OCI-LY7 (cell line): ENCODE measurements at regions not wholly inside any gene's neighbourhood (a gene's known extent, or its start where the extent isn't known, plus 50 kb on each side); places are given as distances from the start of the nearest gene placed in this dataset.
"Not testable (repeated sequence)": the region's sequence is repeated elsewhere in the genome, so short reads cannot be mapped to it uniquely, and the experiment has no call there.

Source experiments
- BruUV-seq: library from RNA; stranded (reverse); fragments of 400-500 nt; replicated peaks from 2 replicates; lab custom pipeline; 2021; lab: Mats Ljungman, UMichigan
- CTCF ChIA-PET: fragments of 300-600 bp; sonication (Branson Sonifier 250); formaldehyde crosslinking; loops from one replicate; lab custom pipeline; 2022; ENCODE audit warnings: antibody characterized with exemption; ENCODE audit not compliant: unreplicated experiment; lab: Charles Lee
- POLR2A ChIA-PET: fragments of 300-600 bp; sonication (Branson Sonifier 250); formaldehyde crosslinking; loops from one replicate; lab custom pipeline; 2022; ENCODE audit warnings: antibody characterized with exemption; lab: Charles Lee
- DNase-seq: peaks from one replicate; pipeline ENCODE4 v3.0.0-alpha.2; 2015; ENCODE audit warnings: low spot score
- H2AFZ ChIP-seq: fragments of 200-600 bp; sonication (generic), shearing (Covaris generic); 2 replicates; pipeline ENCODE4 v1.6.1; 2014; ENCODE audit warnings: mild to moderate bottlenecking, antibody characterized with exemption, low read length, moderate library complexity
- H3K27ac ChIP-seq: fragments of 200-600 bp; sonication (generic); 2 replicates; pipeline ENCODE4 v1.5.1; 2014; ENCODE audit warnings: mixed run types, low read depth, mild to moderate bottlenecking, moderate library complexity, low read length, inconsistent platforms; ENCODE audit not compliant: poor library complexity, severe bottlenecking
- H3K36me3 ChIP-seq: fragments of 200-600 bp; sonication (generic); 2 replicates; pipeline ENCODE4 v1.6.1; 2014; ENCODE audit warnings: mild to moderate bottlenecking, antibody characterized with exemption, low read length, moderate library complexity, mixed read lengths; ENCODE audit not compliant: insufficient read depth
- H3K4me1 ChIP-seq: fragments of 200-600 bp; sonication (generic); 2 replicates; pipeline ENCODE4 v1.5.1; 2014; ENCODE audit warnings: mild to moderate bottlenecking, low read length; ENCODE audit not compliant: insufficient read depth, poor library complexity, severe bottlenecking
- H3K4me2 ChIP-seq: fragments of 200-600 bp; sonication (generic); 2 replicates; pipeline ENCODE4 v1.6.1; 2014; ENCODE audit warnings: mild to moderate bottlenecking, low read length
- H3K4me3 ChIP-seq: fragments of 200-600 bp; sonication (generic); 2 replicates; pipeline ENCODE4 v1.5.1; 2014; ENCODE audit warnings: mild to moderate bottlenecking, low read depth, low read length; ENCODE audit not compliant: poor library complexity, severe bottlenecking
- H3K79me2 ChIP-seq: fragments of 200-600 bp; sonication (generic); 2 replicates; pipeline ENCODE4 v1.6.1; 2016; ENCODE audit warnings: low read depth, mild to moderate bottlenecking, low read length, moderate library complexity, mixed read lengths; ENCODE audit not compliant: insufficient read depth
- H3K9me2 ChIP-seq: fragments of 200-600 bp; sonication (generic); 2 replicates; pipeline ENCODE4 v1.6.1; 2016; ENCODE audit warnings: mild to moderate bottlenecking, low read length, mixed read lengths; ENCODE audit not compliant: insufficient read depth
- H3K9me3 ChIP-seq: fragments of 200-600 bp; sonication (generic); 2 replicates; pipeline ENCODE4 v1.6.1; 2014; ENCODE audit warnings: mild to moderate bottlenecking, mixed run types, low read length, mixed read lengths
- H4K20me1 ChIP-seq: fragments of 200-600 bp; sonication (generic); 2 replicates; pipeline ENCODE4 v1.6.1; 2014; ENCODE audit warnings: mild to moderate bottlenecking, antibody characterized with exemption, low read length, moderate library complexity, mixed read lengths; ENCODE audit not compliant: insufficient read depth
- EZH2phosphoT487 ChIP-seq: fragments of 200-600 bp; sonication (generic); IDR thresholded peaks from 2 replicates; pipeline ENCODE4 v1.6.1; 2018; ENCODE audit warnings: low read depth, borderline replicate concordance, mild to moderate bottlenecking, mixed run types, antibody characterized with exemption, low read length, moderate library complexity, mixed read lengths
- intact Hi-C: fragments of 100-400 bp; cut with micrococcal nuclease; formaldehyde crosslinking; loops from one replicate; pipeline ENCODE4 v1.10.0; 2022; ENCODE audit not compliant: unreplicated experiment
- TF ChIP-seq, protein P1 (sequence below): fragments of 200-600 bp; sonication (generic); conservative IDR thresholded peaks from 2 replicates; pipeline ENCODE4 v1.5.1; 2014; ENCODE audit warnings: mild to moderate bottlenecking, antibody characterized with exemption, low read length, moderate library complexity, mixed read lengths

DNA sequence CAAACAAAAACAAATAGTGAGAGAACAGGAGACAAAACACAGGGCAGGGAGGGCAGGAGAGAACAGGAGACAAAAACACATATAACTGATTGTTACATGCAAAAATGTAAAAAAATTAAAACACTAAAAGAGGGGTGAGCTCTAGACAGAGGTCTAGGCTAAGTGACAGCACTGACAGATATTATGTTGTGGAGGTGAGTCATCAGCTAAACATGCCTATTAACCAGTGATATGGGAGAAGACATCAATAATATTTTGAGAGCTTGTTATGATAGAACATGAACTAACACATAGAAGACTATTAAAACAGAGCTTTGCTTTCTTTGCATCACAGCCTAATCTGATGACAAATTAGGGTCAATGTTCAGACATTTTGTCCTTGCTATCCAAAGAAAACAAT is 972.7 kb downstream of the PRIM2 start:
- Histone ChIP-seq H3K36me3 (no peaks in the 10 kb centered on the region), H3K4me3 (no peak overlapping the region), H3K9me3 (no peaks in the 10 kb centered on the region), H3K9me2 (no peaks in the 10 kb centered on the region), H3K4me1 (no peaks in the 10 kb centered on the region), H4K20me1 (no peaks in the 10 kb centered on the region), H3K79me2 (no peaks in the 10 kb centered on the region), H3K4me2 (no peak overlapping the region), H3K27ac (no peak overlapping the region), H2AFZ (no peak overlapping the region)
- TF ChIP-seq EZH2phosphoT487: no peak
- TF ChIP-seq, protein P1, sequence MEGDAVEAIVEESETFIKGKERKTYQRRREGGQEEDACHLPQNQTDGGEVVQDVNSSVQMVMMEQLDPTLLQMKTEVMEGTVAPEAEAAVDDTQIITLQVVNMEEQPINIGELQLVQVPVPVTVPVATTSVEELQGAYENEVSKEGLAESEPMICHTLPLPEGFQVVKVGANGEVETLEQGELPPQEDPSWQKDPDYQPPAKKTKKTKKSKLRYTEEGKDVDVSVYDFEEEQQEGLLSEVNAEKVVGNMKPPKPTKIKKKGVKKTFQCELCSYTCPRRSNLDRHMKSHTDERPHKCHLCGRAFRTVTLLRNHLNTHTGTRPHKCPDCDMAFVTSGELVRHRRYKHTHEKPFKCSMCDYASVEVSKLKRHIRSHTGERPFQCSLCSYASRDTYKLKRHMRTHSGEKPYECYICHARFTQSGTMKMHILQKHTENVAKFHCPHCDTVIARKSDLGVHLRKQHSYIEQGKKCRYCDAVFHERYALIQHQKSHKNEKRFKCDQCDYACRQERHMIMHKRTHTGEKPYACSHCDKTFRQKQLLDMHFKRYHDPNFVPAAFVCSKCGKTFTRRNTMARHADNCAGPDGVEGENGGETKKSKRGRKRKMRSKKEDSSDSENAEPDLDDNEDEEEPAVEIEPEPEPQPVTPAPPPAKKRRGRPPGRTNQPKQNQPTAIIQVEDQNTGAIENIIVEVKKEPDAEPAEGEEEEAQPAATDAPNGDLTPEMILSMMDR: no peak
- POLR2A ChIA-PET: no interaction called here
- BruUV-seq: no TSS peak
- no peak for DNase-seq
- intact Hi-C loops: no loop called here
- CTCF ChIA-PET: no interaction called here

DNA sequence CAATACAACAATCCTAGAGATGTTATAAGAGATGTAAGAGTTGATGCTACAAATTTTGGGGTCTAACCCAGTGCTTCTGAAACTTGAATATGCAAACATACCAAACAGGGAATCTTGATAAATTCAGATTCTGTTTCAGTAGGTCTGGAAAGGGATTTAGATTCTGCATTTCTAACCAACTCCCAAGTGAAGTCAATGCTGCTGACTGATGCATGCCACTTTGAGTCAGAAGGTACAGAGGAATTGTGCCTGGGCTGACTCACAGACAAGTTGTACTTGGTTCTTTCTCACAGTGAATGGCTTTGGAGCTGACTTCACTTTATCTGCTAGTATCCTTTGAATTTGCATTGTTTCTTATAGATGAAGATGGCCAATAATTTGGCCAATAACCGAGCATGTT is 973.9 kb downstream of the PRIM2 start:
- H3K36me3 ChIP-seq, intact Hi-C loops, DNase-seq, BruUV-seq, H3K9me3 ChIP-seq, H3K79me2 ChIP-seq, H3K4me2 ChIP-seq, H2AFZ ChIP-seq, H3K4me1 ChIP-seq, H3K4me3 ChIP-seq, CTCF ChIA-PET, H3K9me2 ChIP-seq, H4K20me1 ChIP-seq, H3K27ac ChIP-seq, POLR2A ChIA-PET: not testable (repeated sequence)

DNA sequence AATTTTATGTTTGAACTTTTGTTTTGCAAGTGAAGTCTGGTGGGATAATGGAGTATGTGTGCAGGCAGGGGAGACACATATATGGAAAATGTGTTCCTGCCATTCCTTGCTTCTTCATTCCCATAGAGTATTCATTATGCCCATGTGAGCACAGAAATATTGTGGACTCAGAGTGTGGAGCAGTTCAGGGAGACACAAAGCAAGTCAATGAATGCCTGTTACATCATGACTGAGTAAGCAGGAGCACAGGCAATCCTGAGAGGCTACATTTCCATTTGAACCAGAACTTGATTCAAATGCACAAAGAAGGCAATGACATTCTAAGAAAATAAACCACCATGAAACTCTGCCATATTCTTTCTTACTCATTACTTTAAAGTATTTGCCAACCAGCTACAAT is 990.5 kb downstream of the PRIM2 start:
- POLR2A ChIA-PET, H3K4me2 ChIP-seq, H3K4me3 ChIP-seq, H3K27ac ChIP-seq, H3K4me1 ChIP-seq, H3K9me3 ChIP-seq, H3K79me2 ChIP-seq, intact Hi-C loops, H4K20me1 ChIP-seq, H3K36me3 ChIP-seq, BruUV-seq, H2AFZ ChIP-seq, CTCF ChIA-PET, H3K9me2 ChIP-seq, DNase-seq: not testable (repeated sequence)

DNA sequence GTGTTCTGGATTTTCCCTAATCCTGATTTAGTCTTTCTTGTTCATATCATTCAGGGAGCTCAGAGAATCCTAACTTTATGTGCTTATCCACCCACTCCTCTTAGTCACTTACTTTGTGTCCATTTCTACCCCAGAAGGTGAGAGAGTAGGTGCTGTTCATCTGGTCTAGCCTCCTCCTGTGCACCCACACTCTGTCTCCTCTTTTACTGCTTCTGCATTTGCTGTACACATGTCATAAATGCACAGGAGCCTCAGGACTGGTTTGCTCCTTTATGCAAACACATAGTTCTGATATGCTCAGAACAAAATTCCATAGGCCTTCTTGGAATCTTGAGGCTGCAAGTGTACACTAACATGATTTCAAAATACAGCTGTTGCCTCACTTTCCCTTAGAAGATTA is 1014.7 kb downstream of the PRIM2 start:
- POLR2A ChIA-PET, H4K20me1 ChIP-seq, BruUV-seq, H3K4me3 ChIP-seq, H3K36me3 ChIP-seq, H3K4me2 ChIP-seq, intact Hi-C loops, H3K27ac ChIP-seq, H3K4me1 ChIP-seq, DNase-seq, H3K9me2 ChIP-seq, CTCF ChIA-PET, H3K9me3 ChIP-seq, H2AFZ ChIP-seq, H3K79me2 ChIP-seq: not testable (repeated sequence)

DNA sequence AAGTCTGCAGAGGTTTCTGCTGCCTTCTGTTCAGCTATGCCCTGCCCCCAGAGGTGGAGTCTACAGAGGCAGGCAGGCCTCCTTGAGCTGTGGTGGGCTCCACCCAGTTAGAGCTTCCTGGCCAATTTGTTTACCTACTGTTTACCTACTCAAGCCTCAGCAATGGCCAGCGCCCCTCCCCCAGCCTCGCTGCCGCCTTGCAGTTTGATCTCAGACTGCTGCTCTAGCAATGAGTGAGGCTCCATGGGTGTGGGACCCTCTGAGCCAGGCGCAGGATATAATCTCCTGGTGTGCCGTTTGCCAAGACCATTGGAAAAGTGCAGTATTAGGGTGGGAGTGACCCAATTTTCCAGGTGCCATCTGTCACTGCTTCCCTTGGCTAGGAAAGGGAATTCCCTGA is 1024.9 kb downstream of the PRIM2 start:
- CTCF ChIA-PET, H3K79me2 ChIP-seq, H3K9me2 ChIP-seq, H3K4me3 ChIP-seq, H2AFZ ChIP-seq, BruUV-seq, H3K4me1 ChIP-seq, intact Hi-C loops, H4K20me1 ChIP-seq, H3K27ac ChIP-seq, H3K36me3 ChIP-seq, H3K4me2 ChIP-seq, DNase-seq, POLR2A ChIA-PET, H3K9me3 ChIP-seq: not testable (repeated sequence)

DNA sequence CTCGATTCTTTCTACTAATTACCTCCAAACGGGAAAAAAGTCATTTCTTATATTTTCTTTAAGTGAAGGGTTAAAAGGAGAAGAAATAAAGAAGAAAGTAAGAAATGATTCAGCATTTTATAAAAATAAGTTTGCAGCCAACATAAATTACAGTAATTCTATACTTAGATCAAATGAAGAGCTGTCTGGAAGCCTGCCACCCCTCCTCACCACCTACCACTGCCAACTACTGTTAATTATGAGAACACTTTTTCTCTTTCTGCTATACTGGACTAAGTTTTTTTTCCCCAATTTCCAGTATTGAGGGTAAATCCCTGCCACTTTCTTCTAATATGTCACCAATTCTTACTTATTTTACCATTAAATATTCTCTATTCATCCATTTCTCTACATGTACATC is 1030.1 kb downstream of the PRIM2 start:
- H3K9me2 ChIP-seq, H2AFZ ChIP-seq, H4K20me1 ChIP-seq, POLR2A ChIA-PET, H3K36me3 ChIP-seq, H3K79me2 ChIP-seq, H3K4me1 ChIP-seq, H3K4me3 ChIP-seq, H3K4me2 ChIP-seq, H3K9me3 ChIP-seq, H3K27ac ChIP-seq, DNase-seq, BruUV-seq, CTCF ChIA-PET, intact Hi-C loops: not testable (repeated sequence)
